Liver (tissue), 8 donors: ENCODE measurements at regions not wholly inside any gene's neighbourhood (a gene's known extent, or its start where the extent isn't known, plus 50 kb on each side); places are given as distances from the start of the nearest gene placed in this dataset.

Experiments used
- DNase-seq: peaks from one replicate; pipeline ENCODE4 v3.0.0-alpha.2; 2017; ENCODE audit warnings: low spot score
- H3K27ac ChIP-seq, 2 donors: one replicate each; pipeline ENCODE4 v1.7.0; 2013; ENCODE audit warnings: inconsistent platforms in 2 of 2, low read length in 2 of 2, control low read depth in 1 of 2, low read depth in 1 of 2, mild to moderate bottlenecking in 1 of 2
- H3K27me3 ChIP-seq, 4 donors: one replicate each; pipeline versions ENCODE4 v1.6.1 to v1.7.0; 2013; ENCODE audit warnings: low read length in 3 of 4, inconsistent platforms in 1 of 4, mild to moderate bottlenecking in 1 of 4, moderate library complexity in 1 of 4; ENCODE audit not compliant: control insufficient read depth in 4 of 4, insufficient read depth in 4 of 4
- H3K36me3 ChIP-seq, 4 donors: one replicate each; pipeline versions ENCODE4 v1.6.1 to v1.7.0; 2013; ENCODE audit warnings: low read length in 3 of 4, mild to moderate bottlenecking in 3 of 4, low read depth in 1 of 4, moderate library complexity in 1 of 4; ENCODE audit not compliant: control insufficient read depth in 4 of 4, insufficient read depth in 3 of 4
- H3K4me1 ChIP-seq, 4 donors: one replicate each; pipeline versions ENCODE4 v1.6.1 to v1.7.0; 2013; ENCODE audit warnings: low read length in 3 of 4, mild to moderate bottlenecking in 3 of 4, moderate library complexity in 1 of 4; ENCODE audit not compliant: control insufficient read depth in 4 of 4, insufficient read depth in 4 of 4
- H3K4me3 ChIP-seq, 3 donors: one replicate each; pipeline versions ENCODE4 v1.6.1 to v1.7.0; 2013; ENCODE audit warnings: low read length in 3 of 3, control low read depth in 1 of 3, low read depth in 1 of 3, mild to moderate bottlenecking in 1 of 3
- H3K9ac ChIP-seq, 2 donors: one replicate each; pipeline ENCODE4 v1.7.0; 2013; ENCODE audit warnings: low read length in 2 of 2, mild to moderate bottlenecking in 2 of 2, moderate library complexity in 2 of 2, control low read depth in 1 of 2, low read depth in 1 of 2
- H3K9me3 ChIP-seq, 4 donors: one replicate each; pipeline versions ENCODE4 v1.6.1 to v1.7.0; 2013; ENCODE audit warnings: low read length in 3 of 4; ENCODE audit not compliant: control insufficient read depth in 4 of 4
- ATF3 ChIP-seq: IDR thresholded peaks from 2 replicates; pipeline ENCODE4 v1.6.1; 2016; ENCODE audit warnings: antibody characterized with exemption
- CTCF ChIP-seq: fragments of 150-350 bp; IDR thresholded peaks from 2 replicates; pipeline ENCODE4 v1.5.1; 2017; ENCODE audit warnings: improper control_type of control experiment, low read depth, low read length; ENCODE audit not compliant: missing input control
- EGR1 ChIP-seq, 2 donors: IDR thresholded peaks; 2 replicates each; pipeline ENCODE4 v1.6.1; 2016 to 2018; ENCODE audit warnings: antibody characterized with exemption in 2 of 2, low read depth in 2 of 2
- FOXA1 ChIP-seq: IDR thresholded peaks from 2 replicates; pipeline ENCODE4 v1.6.1; 2016; ENCODE audit warnings: antibody characterized with exemption
- FOXA2 ChIP-seq: IDR thresholded peaks from 2 replicates; pipeline ENCODE4 v1.6.1; 2016; ENCODE audit warnings: antibody characterized with exemption
- GABPA ChIP-seq, 2 donors: IDR thresholded peaks in 1 of 2; conservative IDR thresholded peaks in 1 of 2; 2 replicates each; pipeline ENCODE4 v1.6.1; 2016; ENCODE audit warnings: antibody characterized with exemption in 2 of 2, mild to moderate bottlenecking in 1 of 2, moderate library complexity in 1 of 2
- HNF4A ChIP-seq, 2 donors: conservative IDR thresholded peaks; 2 replicates each; pipeline ENCODE4 v1.6.1; 2016; ENCODE audit warnings: antibody characterized with exemption in 2 of 2, mild to moderate bottlenecking in 2 of 2
- HNF4G ChIP-seq: IDR thresholded peaks from 2 replicates; pipeline ENCODE4 v1.6.1; 2016; ENCODE audit warnings: antibody characterized with exemption
- JUND ChIP-seq, 2 donors: IDR thresholded peaks; 2 replicates each; pipeline ENCODE4 v1.6.1; 2016; ENCODE audit warnings: antibody characterized with exemption in 2 of 2
- NR2F2 ChIP-seq: IDR thresholded peaks from 2 replicates; pipeline ENCODE4 v1.6.1; 2016; ENCODE audit warnings: antibody characterized with exemption
- RAD21 ChIP-seq, 2 donors: IDR thresholded peaks; 2 replicates each; pipeline ENCODE4 v1.6.1; 2016; ENCODE audit warnings: antibody characterized with exemption in 2 of 2, mild to moderate bottlenecking in 2 of 2
- RXRA ChIP-seq, 2 donors: IDR thresholded peaks; 2 replicates each; pipeline ENCODE4 v1.6.1; 2017 to 2018; ENCODE audit warnings: antibody characterized with exemption in 2 of 2, mild to moderate bottlenecking in 1 of 2
- SP1 ChIP-seq: IDR thresholded peaks from 2 replicates; pipeline ENCODE4 v1.6.1; 2018; ENCODE audit warnings: antibody characterized with exemption, mild to moderate bottlenecking
- TAF1 ChIP-seq: conservative IDR thresholded peaks from 2 replicates; pipeline ENCODE4 v1.6.1; 2016; ENCODE audit warnings: antibody characterized with exemption, mild to moderate bottlenecking
- YY1 ChIP-seq: IDR thresholded peaks from 2 replicates; pipeline ENCODE4 v1.6.1; 2016; ENCODE audit warnings: antibody characterized with exemption, mild to moderate bottlenecking
- ZBTB33 ChIP-seq: IDR thresholded peaks from 2 replicates; pipeline ENCODE4 v1.6.1; 2016; ENCODE audit warnings: antibody characterized with exemption
- WGBS: extraction: QIAGEN DNeasy Blood & Tissue Kit; methylation state at CpG from one replicate; pipeline ENCODE4 v1.1.7; 2013; 5-methylcytosine and 5-hydroxymethylcytosine counted together
- TF ChIP-seq, protein P1 (sequence below): IDR thresholded peaks from 2 replicates; pipeline ENCODE4 v1.6.1; 2016; ENCODE audit warnings: antibody characterized with exemption
- TF ChIP-seq, protein P2 (sequence below): IDR thresholded peaks from 2 replicates; pipeline ENCODE4 v1.6.1; 2016; ENCODE audit warnings: antibody characterized with exemption, mild to moderate bottlenecking
- donor health status: healthy.
- donor health status: healthy.
- donor health status: healthy.
- donor health status: healthy.
- donor health status: healthy.

DNA sequence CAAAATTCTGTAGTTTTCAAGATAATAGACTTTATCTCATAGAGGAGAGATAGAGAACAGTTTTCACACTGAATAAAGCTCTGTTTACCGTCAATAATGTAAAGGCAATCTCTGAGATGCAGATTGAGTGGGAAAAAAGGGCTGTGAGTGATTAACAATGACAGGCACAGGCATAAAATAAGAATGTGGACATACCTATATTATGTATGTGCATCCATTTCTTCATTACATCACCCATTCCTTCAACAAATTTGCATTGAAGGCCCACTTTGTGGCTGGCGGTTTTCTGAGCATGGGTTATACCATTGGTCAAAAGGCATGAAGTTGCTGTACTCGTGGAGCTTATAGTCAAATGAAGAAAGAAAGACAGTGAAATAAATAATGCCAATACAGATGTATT, 1431.0 kb downstream of the AACS start:
- no peaks in the 10 kb centered on the region for H3K4me1 ChIP-seq
- H3K9ac ChIP-seq, result no peak overlapping the region
- no peak overlapping the region for H3K4me3 ChIP-seq
- H3K36me3 ChIP-seq, result no peaks in the 10 kb centered on the region
- H3K27ac ChIP-seq, result no peak overlapping the region
- no peaks in the 10 kb centered on the region for H3K9me3 ChIP-seq
- TF ChIP-seq ZBTB33 (no peak), HNF4G (no peak), CTCF (no peak), YY1 (no peak), TAF1 (no peak), ATF3 (no peak), FOXA2 (no peak), JUND (IDR thresholded peaks at IDR 0.05) (no peak)
- TF ChIP-seq, protein P1, sequence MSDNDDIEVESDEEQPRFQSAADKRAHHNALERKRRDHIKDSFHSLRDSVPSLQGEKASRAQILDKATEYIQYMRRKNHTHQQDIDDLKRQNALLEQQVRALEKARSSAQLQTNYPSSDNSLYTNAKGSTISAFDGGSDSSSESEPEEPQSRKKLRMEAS, result no peak
- no peak for DNase-seq
- peaks cover 0 to 4% (median 0%) of the 10 kb centered on the region in 4 donors for H3K27me3 ChIP-seq
- 81% methylated on average over 3 of the region's 3 CpGs for WGBS

DNA sequence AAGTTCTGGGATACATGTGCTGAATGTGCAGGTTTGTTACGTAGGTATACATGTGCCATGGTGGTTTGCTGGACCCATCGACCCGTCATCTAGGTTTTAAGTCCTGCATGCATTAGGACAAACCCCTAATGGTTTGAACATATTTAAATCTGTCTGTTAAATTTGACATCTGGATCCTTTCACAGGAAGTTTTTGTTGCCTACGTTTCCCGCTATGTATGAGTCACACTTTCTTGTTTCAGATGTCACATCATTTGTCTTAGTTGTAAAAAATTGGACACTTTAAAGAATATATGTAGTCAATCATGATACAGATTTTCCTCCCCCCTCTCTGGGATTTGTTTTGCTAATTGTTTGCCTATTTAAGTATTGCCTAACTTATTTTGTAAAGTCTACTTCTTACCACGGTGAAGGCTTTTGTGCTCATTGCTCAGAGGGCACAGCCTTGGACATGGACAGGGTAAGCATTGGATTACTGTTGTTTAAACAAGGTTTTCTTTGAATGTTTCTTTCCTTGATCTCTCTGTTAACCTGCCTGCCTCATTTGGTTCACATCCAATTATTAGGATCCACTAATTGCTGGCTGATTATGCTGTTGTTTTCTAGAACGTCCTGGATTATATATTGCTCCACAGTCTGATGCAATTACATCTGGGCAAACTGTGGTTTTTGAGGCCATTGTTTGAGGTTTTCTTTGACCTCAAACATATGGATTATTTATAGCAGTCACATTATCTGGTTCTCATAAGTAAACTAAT, 1441.4 kb downstream of the AACS start:
- H3K4me3 ChIP-seq, result no peak overlapping the region
- WGBS, result 71% methylated on average over 7 of the region's 7 CpGs
- no peaks in the 10 kb centered on the region for H3K9me3 ChIP-seq
- no peak overlapping the region for H3K9ac ChIP-seq
- TF ChIP-seq NR2F2, result no peak
- TF ChIP-seq, protein P2, sequence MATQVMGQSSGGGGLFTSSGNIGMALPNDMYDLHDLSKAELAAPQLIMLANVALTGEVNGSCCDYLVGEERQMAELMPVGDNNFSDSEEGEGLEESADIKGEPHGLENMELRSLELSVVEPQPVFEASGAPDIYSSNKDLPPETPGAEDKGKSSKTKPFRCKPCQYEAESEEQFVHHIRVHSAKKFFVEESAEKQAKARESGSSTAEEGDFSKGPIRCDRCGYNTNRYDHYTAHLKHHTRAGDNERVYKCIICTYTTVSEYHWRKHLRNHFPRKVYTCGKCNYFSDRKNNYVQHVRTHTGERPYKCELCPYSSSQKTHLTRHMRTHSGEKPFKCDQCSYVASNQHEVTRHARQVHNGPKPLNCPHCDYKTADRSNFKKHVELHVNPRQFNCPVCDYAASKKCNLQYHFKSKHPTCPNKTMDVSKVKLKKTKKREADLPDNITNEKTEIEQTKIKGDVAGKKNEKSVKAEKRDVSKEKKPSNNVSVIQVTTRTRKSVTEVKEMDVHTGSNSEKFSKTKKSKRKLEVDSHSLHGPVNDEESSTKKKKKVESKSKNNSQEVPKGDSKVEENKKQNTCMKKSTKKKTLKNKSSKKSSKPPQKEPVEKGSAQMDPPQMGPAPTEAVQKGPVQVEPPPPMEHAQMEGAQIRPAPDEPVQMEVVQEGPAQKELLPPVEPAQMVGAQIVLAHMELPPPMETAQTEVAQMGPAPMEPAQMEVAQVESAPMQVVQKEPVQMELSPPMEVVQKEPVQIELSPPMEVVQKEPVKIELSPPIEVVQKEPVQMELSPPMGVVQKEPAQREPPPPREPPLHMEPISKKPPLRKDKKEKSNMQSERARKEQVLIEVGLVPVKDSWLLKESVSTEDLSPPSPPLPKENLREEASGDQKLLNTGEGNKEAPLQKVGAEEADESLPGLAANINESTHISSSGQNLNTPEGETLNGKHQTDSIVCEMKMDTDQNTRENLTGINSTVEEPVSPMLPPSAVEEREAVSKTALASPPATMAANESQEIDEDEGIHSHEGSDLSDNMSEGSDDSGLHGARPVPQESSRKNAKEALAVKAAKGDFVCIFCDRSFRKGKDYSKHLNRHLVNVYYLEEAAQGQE, result no peak
- TF ChIP-seq GABPA (IDR thresholded peaks at IDR 0.05 in 1 of 2, conservative IDR thresholded peaks at IDR 0.05 in 1 of 2), result no peak
- no peak for TF ChIP-seq SP1
- no peak for TF ChIP-seq RXRA (IDR thresholded peaks at IDR 0.05)
- TF ChIP-seq YY1, result no peak
- no peak for TF ChIP-seq HNF4G
- TF ChIP-seq HNF4A (conservative IDR thresholded peaks at IDR 0.05), result no peak
- TF ChIP-seq, protein P1, result no peak
- no peak for TF ChIP-seq RAD21 (IDR thresholded peaks at IDR 0.05)
- TF ChIP-seq JUND (IDR thresholded peaks at IDR 0.05), result no peak
- no peak for TF ChIP-seq ATF3
- TF ChIP-seq FOXA1, result no peak
- TF ChIP-seq FOXA2, result no peak
- no peak for TF ChIP-seq EGR1 (IDR thresholded peaks at IDR 0.05; ENCODE audit: low read depth in 2 of 2)
- TF ChIP-seq ZBTB33, result no peak
- TF ChIP-seq TAF1, result no peak
- TF ChIP-seq CTCF, result no peak
- no peaks in the 10 kb centered on the region for H3K27me3 ChIP-seq
- no peaks in the 10 kb centered on the region for H3K36me3 ChIP-seq
- no peak overlapping the region for H3K27ac ChIP-seq
- H3K4me1 ChIP-seq, result no peaks in the 10 kb centered on the region
- no peak for DNase-seq
